ENCODE measurements at regions not wholly inside any gene's neighbourhood (a gene's known extent, or its start where the extent isn't known, plus 50 kb on each side); places are given as distances from the start of the nearest gene placed in this dataset.

- POLR2A ChIA-PET = interaction anchor here (0.7 kb wide), 1 partner anchor 20 kb away, joined by 3 read pairs; no protein-coding TSS in a partner anchor
- H3K27ac ChIP-seq (ENCODE audit: extremely low read depth, low read depth, low read length) = no peak overlapping the region
- CTCF ChIA-PET (ENCODE audit: low intra/inter-chr PET ratio) = no interaction called here
- in situ Hi-C loops (cut with MboI) = no loop called here
- peaks cover 0 to 3% of the 10 kb centered on the region in 2 experiments; a peak in 3 of 5 replicates for H3K27me3 ChIP-seq (ENCODE audit: control insufficient read depth in 2 of 2, insufficient read depth in 2 of 2, low read length in 2 of 2)
- no peaks in the 10 kb centered on the region for H3K9me3 ChIP-seq (replicated peaks; ENCODE audit: control insufficient read depth, insufficient read depth, low read depth, low read length)
- no peaks in the 10 kb centered on the region for H3K9me1 ChIP-seq (ENCODE audit: control insufficient read depth, insufficient read depth, low read length)
- H4K20me1 ChIP-seq (replicated peaks; ENCODE audit: control insufficient read depth, insufficient read depth, low read length) = no peaks in the 10 kb centered on the region
- no peak for ATAC-seq
- intact Hi-C loops (cut with micrococcal nuclease) = no loop called here
- no peak overlapping the region for H3K4me3 ChIP-seq
- no peak for DNase-seq (ENCODE audit: extremely low read depth in 1 of 4, low spot score in 3 of 4)
- no peak overlapping the region for H3K9ac ChIP-seq (ENCODE audit: insufficient read depth in 1 of 2, low read depth in 2 of 2, low read length in 2 of 2)
- 3% methylated on average over 2 of the region's 2 CpGs for WGBS (ENCODE audit: insufficient coverage, low coverage, missing lambda C conversion rate)
- no peak overlapping the region for H3K4me2 ChIP-seq (ENCODE audit: insufficient read depth, low read length)
- H3K36me3 ChIP-seq (ENCODE audit: control insufficient read depth, insufficient read depth, low read length) = no peaks in the 10 kb centered on the region
- no peak overlapping the region for H2AFZ ChIP-seq (ENCODE audit: low read depth, low read length)
- no peak for FAIRE-seq
- no TSS peak for BruUV-seq (replicated peaks)
- H3K4me1 ChIP-seq (replicated peaks in 1 of 2; ENCODE audit: control insufficient read depth in 2 of 2, insufficient read depth in 2 of 2, low read length in 2 of 2) = no peaks in the 10 kb centered on the region
- no peaks in the 10 kb centered on the region for H3K79me2 ChIP-seq (ENCODE audit: control insufficient read depth, insufficient read depth, low read length)
- TF ChIP-seq MYC (IDR thresholded peaks at IDR 0.05; ENCODE audit: low read depth, low read length) (no peak), MYC (CRISPR knock-in tag; IDR thresholded peaks at IDR 0.05; ENCODE audit: borderline replicate concordance, low read depth) (no peak), C11orf30 (IDR thresholded peaks at IDR 0.05; ENCODE audit: low read depth) (peak; percentile 59; the same call in 1 of the 2 replicates), MAFG (tag; conservative IDR thresholded peaks at IDR 0.05) (peak; percentile 42; the same call in 1 of the 2 replicates), ELF1 (tag; IDR thresholded peaks at IDR 0.05) (no peak), NFATC3 (IDR thresholded peaks at IDR 0.05) (no peak), MAFK (IDR thresholded peaks at IDR 0.05; ENCODE audit: low read length) (peak; percentile 21; the same call in 1 of the 2 replicates), PTBP1 (IDR thresholded peaks at IDR 0.05; ENCODE audit: low read depth, low read length) (no peak), MAFF (IDR thresholded peaks at IDR 0.05; ENCODE audit: low read length) (peak; percentile 54), NFE2 (IDR thresholded peaks at IDR 0.05; ENCODE audit: low read depth) (peak; percentile 23; the same call in 1 of the 2 replicates), NEUROD1 (IDR thresholded peaks at IDR 0.05; ENCODE audit: borderline replicate concordance, low read depth, low read length, partially characterized antibody) (no peak), ZNF316 (IDR thresholded peaks at IDR 0.05) (peak; percentile 66)
- TF ChIP-seq, protein P1, sequence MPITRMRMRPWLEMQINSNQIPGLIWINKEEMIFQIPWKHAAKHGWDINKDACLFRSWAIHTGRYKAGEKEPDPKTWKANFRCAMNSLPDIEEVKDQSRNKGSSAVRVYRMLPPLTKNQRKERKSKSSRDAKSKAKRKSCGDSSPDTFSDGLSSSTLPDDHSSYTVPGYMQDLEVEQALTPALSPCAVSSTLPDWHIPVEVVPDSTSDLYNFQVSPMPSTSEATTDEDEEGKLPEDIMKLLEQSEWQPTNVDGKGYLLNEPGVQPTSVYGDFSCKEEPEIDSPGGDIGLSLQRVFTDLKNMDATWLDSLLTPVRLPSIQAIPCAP (CRISPR knock-in tag; IDR thresholded peaks at IDR 0.05; ENCODE audit: borderline replicate concordance) = no peak
- TF ChIP-seq, protein P2, sequence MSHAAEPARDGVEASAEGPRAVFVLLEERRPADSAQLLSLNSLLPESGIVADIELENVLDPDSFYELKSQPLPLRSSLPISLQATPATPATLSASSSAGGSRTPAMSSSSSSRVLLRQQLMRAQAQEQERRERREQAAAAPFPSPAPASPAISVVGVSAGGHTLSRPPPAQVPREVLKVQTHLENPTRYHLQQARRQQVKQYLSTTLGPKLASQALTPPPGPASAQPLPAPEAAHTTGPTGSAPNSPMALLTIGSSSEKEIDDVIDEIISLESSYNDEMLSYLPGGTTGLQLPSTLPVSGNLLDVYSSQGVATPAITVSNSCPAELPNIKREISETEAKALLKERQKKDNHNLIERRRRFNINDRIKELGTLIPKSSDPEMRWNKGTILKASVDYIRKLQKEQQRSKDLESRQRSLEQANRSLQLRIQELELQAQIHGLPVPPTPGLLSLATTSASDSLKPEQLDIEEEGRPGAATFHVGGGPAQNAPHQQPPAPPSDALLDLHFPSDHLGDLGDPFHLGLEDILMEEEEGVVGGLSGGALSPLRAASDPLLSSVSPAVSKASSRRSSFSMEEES (CRISPR knock-in tag; IDR thresholded peaks at IDR 0.05) = no peak
- TF ChIP-seq, protein P3, sequence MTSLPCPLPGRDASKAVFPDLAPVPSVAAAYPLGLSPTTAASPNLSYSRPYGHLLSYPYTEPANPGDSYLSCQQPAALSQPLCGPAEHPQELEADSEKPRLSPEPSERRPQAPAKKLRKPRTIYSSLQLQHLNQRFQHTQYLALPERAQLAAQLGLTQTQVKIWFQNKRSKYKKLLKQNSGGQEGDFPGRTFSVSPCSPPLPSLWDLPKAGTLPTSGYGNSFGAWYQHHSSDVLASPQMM (CRISPR knock-in tag; IDR thresholded peaks at IDR 0.05) = no peak
- TF ChIP-seq, protein P4, sequence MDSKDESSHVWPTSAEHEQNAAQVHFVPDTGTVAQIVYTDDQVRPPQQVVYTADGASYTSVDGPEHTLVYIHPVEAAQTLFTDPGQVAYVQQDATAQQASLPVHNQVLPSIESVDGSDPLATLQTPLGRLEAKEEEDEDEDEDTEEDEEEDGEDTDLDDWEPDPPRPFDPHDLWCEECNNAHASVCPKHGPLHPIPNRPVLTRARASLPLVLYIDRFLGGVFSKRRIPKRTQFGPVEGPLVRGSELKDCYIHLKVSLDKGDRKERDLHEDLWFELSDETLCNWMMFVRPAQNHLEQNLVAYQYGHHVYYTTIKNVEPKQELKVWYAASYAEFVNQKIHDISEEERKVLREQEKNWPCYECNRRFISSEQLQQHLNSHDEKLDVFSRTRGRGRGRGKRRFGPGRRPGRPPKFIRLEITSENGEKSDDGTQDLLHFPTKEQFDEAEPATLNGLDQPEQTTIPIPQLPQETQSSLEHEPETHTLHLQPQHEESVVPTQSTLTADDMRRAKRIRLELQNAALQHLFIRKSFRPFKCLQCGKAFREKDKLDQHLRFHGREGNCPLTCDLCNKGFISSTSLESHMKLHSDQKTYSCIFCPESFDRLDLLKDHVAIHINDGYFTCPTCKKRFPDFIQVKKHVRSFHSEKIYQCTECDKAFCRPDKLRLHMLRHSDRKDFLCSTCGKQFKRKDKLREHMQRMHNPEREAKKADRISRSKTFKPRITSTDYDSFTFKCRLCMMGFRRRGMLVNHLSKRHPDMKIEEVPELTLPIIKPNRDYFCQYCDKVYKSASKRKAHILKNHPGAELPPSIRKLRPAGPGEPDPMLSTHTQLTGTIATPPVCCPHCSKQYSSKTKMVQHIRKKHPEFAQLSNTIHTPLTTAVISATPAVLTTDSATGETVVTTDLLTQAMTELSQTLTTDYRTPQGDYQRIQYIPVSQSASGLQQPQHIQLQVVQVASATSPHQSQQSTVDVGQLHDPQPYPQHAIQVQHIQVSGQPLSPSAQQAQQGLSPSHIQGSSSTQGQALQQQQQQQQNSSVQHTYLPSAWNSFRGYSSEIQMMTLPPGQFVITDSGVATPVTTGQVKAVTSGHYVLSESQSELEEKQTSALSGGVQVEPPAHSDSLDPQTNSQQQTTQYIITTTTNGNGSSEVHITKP (IDR thresholded peaks at IDR 0.05; ENCODE audit: partially characterized antibody) = no peak
These were observed 128.5 kb downstream of the TBX3 start for GRCh38 chr12:114555451-114555850.

Data from K562 (cell line).